ENCODE measurements at regions not wholly inside any gene's neighbourhood (a gene's known extent, or its start where the extent isn't known, plus 50 kb on each side); places are given as distances from the start of the nearest gene placed in this dataset.
"Not testable (repeated sequence)": the region's sequence is repeated elsewhere in the genome, so short reads cannot be mapped to it uniquely, and the experiment has no call there.

DNA sequence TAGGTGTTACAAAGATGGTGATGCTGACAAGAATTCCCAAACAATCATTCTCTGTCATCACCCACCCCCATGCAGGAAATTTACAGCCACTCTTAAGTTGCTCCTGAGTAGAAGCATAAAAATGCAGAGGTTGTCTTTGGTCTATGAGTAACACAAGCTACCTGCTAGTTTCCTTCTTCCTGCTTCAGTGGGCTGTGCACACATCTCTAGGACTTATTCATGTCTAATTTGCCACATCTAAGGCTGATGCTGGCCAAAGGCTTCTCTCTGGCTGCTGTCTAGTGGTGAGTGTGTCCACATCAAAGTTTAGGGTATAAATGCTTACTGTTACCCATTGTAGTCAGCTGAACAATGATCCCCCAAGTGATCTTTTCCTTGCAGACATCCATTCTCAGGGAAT, 662.5 kb downstream of the TYW1 start:
- H3K4me1 ChIP-seq (ENCODE audit: control insufficient read depth in 1 of 2, insufficient read depth in 2 of 2, low read length in 2 of 2) = no peaks in the 10 kb centered on the region
- H3K9me3 ChIP-seq (ENCODE audit: control insufficient read depth in 1 of 2, low read length in 2 of 2) = peaks cover 0 to 4% of the 10 kb centered on the region in 2 donors
- no peak overlapping the region for H3K4me3 ChIP-seq (ENCODE audit: low read depth in 1 of 2, low read length in 2 of 2)
- no peaks in the 10 kb centered on the region for H3K36me3 ChIP-seq (ENCODE audit: control insufficient read depth in 1 of 2, insufficient read depth in 2 of 2, low read length in 2 of 2)
- H3K27me3 ChIP-seq (ENCODE audit: low read depth, low read length) = no peaks in the 10 kb centered on the region
- no peak overlapping the region for H3K27ac ChIP-seq (ENCODE audit: low read length)

GRCh38 chr7:67662804-67663203, 666.2 kb downstream of the TYW1 start:
- H3K27me3 ChIP-seq (ENCODE audit: low read depth, low read length) = no peaks in the 10 kb centered on the region
- no peaks in the 10 kb centered on the region for H3K36me3 ChIP-seq (ENCODE audit: control insufficient read depth in 1 of 2, insufficient read depth in 2 of 2, low read length in 2 of 2)
- no peaks in the 10 kb centered on the region for H3K4me1 ChIP-seq (ENCODE audit: control insufficient read depth in 1 of 2, insufficient read depth in 2 of 2, low read length in 2 of 2)
- no peak overlapping the region for H3K27ac ChIP-seq (ENCODE audit: low read length)
- no peak overlapping the region for H3K4me3 ChIP-seq (ENCODE audit: low read depth in 1 of 2, low read length in 2 of 2)
- H3K9me3 ChIP-seq (ENCODE audit: control insufficient read depth in 1 of 2, low read length in 2 of 2) = peaks cover 0 to 4% of the 10 kb centered on the region in 2 donors

DNA sequence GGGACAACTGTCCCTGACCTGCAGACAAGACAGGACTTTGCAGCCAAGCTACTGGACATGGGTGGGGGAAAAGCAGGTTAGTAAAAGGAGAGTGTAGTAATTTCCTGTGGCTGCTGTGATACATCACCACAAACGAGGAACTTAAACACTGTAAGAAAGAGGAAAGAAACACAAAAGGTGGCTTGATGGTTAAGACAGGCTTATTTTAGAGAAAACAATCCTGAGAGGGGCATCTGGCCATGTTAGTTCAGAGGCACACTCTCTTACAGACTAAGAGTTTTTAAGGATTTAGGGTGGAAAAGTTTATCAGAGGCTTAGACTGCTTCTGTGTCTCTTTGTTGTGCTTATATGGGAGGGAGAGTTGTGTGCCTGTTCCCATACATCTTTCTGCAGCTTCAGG, 667.0 kb downstream of the TYW1 start:
- H3K27ac ChIP-seq (ENCODE audit: low read length) = no peak overlapping the region
- no peaks in the 10 kb centered on the region for H3K36me3 ChIP-seq (ENCODE audit: control insufficient read depth in 1 of 2, insufficient read depth in 2 of 2, low read length in 2 of 2)
- H3K4me1 ChIP-seq (ENCODE audit: control insufficient read depth in 1 of 2, insufficient read depth in 2 of 2, low read length in 2 of 2) = no peaks in the 10 kb centered on the region
- peaks cover 0 to 4% of the 10 kb centered on the region in 2 donors for H3K9me3 ChIP-seq (ENCODE audit: control insufficient read depth in 1 of 2, low read length in 2 of 2)
- H3K4me3 ChIP-seq (ENCODE audit: low read depth in 1 of 2, low read length in 2 of 2) = no peak overlapping the region
- no peaks in the 10 kb centered on the region for H3K27me3 ChIP-seq (ENCODE audit: low read depth, low read length)

DNA sequence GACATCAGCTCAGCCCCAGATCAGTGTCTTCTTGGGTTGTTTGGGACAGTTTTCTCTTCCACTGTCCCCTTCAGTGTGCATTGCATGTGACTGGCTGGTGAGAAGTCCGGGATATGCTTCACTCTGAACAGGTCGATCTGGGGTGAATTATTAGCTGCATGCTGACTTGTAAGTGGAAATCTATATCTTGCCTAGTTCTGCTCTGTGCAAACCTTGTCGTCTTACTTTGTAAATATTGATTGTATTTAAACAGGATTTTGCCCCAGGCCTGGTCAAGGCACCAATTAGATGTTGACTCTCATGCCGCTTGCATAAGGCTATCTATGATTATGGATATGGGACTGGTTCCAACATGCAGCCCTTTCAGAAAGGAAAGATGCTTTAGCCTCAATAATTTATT, 669.7 kb downstream of the TYW1 start:
- H3K4me1 ChIP-seq (ENCODE audit: control insufficient read depth in 1 of 2, insufficient read depth in 2 of 2, low read length in 2 of 2); H3K4me3 ChIP-seq (ENCODE audit: low read depth in 1 of 2, low read length in 2 of 2); H3K36me3 ChIP-seq (ENCODE audit: control insufficient read depth in 1 of 2, insufficient read depth in 2 of 2, low read length in 2 of 2); H3K27me3 ChIP-seq (ENCODE audit: low read depth, low read length); H3K27ac ChIP-seq (ENCODE audit: low read length): not testable (repeated sequence)
- peaks cover 11 to 12% of the 10 kb centered on the region in 2 donors for H3K9me3 ChIP-seq (ENCODE audit: control insufficient read depth in 1 of 2, low read length in 2 of 2)

DNA sequence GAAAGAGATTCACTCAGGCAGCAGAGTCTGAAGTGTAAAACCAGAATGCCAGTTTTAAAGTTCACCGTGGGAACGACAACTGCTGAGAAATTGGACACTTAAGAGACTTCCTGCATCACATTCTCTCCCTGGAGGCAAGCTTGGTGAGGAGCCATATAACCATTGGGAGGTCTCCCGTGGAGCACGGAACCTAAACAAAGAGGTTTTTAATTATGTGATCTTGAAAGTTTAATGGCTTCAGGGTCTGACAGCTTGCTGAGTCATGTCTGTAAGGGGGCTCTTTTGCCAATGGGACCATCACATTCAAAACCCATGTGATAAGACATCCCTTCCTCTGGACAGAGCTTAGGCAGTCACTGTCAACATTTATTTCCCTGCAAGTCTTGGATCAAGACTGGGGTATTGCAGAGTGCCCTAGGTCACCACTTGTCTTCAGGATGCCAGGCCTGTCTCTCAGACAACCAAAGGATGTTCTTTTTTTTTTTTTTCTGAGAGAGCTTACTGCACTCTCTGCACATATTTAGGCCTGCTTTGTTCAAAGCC, 674.4 kb downstream of the TYW1 start:
- H3K36me3 ChIP-seq (ENCODE audit: control insufficient read depth in 1 of 2, insufficient read depth in 2 of 2, low read length in 2 of 2) = no peaks in the 10 kb centered on the region
- peaks cover 7 to 13% of the 10 kb centered on the region in 2 donors for H3K9me3 ChIP-seq (ENCODE audit: control insufficient read depth in 1 of 2, low read length in 2 of 2)
- no peaks in the 10 kb centered on the region for H3K4me1 ChIP-seq (ENCODE audit: control insufficient read depth in 1 of 2, insufficient read depth in 2 of 2, low read length in 2 of 2)
- no peak overlapping the region for H3K27ac ChIP-seq (ENCODE audit: low read length)
- no peaks in the 10 kb centered on the region for H3K27me3 ChIP-seq (ENCODE audit: low read depth, low read length)
- no peak overlapping the region for H3K4me3 ChIP-seq (ENCODE audit: low read depth in 1 of 2, low read length in 2 of 2)

- peaks cover 7 to 16% of the 10 kb centered on the region in 2 donors for H3K9me3 ChIP-seq (ENCODE audit: control insufficient read depth in 1 of 2, low read length in 2 of 2)
- H3K27me3 ChIP-seq (ENCODE audit: low read depth, low read length) = no peaks in the 10 kb centered on the region
- H3K36me3 ChIP-seq (ENCODE audit: control insufficient read depth in 1 of 2, insufficient read depth in 2 of 2, low read length in 2 of 2) = no peaks in the 10 kb centered on the region
- H3K27ac ChIP-seq (ENCODE audit: low read length) = no peak overlapping the region
- no peak overlapping the region for H3K4me3 ChIP-seq (ENCODE audit: low read depth in 1 of 2, low read length in 2 of 2)
- no peaks in the 10 kb centered on the region for H3K4me1 ChIP-seq (ENCODE audit: control insufficient read depth in 1 of 2, insufficient read depth in 2 of 2, low read length in 2 of 2)
Measured at GRCh38 chr7:67673861-67674260, 677.2 kb downstream of the TYW1 start.

DNA sequence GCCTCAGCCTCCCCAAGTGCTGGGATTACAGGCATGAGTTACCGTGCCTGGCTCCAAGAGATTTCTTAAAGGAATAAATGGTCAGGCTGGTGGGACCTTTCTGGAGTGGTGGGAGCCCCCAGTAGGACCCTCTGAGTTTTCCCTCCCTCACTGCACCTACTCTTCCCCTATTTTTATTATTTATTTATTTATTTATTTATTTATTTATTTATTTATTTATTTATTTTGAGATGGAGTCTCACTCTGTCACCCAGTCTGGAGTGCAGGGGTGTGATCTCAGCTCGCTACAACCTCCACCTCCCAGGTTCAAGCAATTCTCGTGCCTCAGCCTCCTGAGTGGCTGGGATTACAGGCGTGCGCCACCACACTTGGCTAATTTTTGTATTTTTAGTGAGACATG, 678.2 kb downstream of the TYW1 start:
- not testable (repeated sequence) for H3K27me3 ChIP-seq (ENCODE audit: low read depth, low read length); H3K4me3 ChIP-seq (ENCODE audit: low read depth in 1 of 2, low read length in 2 of 2); H3K27ac ChIP-seq (ENCODE audit: low read length); H3K36me3 ChIP-seq (ENCODE audit: control insufficient read depth in 1 of 2, insufficient read depth in 2 of 2, low read length in 2 of 2); H3K4me1 ChIP-seq (ENCODE audit: control insufficient read depth in 1 of 2, insufficient read depth in 2 of 2, low read length in 2 of 2)
- peaks cover 7 to 16% of the 10 kb centered on the region in 2 donors for H3K9me3 ChIP-seq (ENCODE audit: control insufficient read depth in 1 of 2, low read length in 2 of 2)

DNA sequence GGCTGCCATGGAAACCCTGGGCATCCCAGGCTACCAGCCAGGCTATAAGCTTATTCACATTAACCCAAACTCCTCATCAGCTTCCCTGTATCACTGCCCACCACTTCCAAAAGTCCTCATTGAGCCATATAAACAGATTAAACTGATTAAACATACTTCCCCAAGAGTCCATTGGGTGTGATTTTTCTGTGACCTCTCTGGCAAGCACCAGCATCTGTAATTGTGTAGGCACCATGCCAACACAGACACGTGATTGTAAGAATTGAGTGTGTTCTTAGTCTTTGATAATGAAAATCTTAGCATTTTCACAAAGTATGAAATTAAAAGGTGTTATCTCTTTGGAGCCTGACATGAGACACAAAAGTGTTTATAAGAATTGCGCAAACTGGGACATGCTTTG, 679.3 kb downstream of the TYW1 start:
- no peak overlapping the region for H3K27ac ChIP-seq (ENCODE audit: low read length)
- peaks cover 0 to 8% of the 10 kb centered on the region in 2 donors for H3K9me3 ChIP-seq (ENCODE audit: control insufficient read depth in 1 of 2, low read length in 2 of 2)
- H3K36me3 ChIP-seq (ENCODE audit: control insufficient read depth in 1 of 2, insufficient read depth in 2 of 2, low read length in 2 of 2) = no peaks in the 10 kb centered on the region
- no peaks in the 10 kb centered on the region for H3K27me3 ChIP-seq (ENCODE audit: low read depth, low read length)
- no peak overlapping the region for H3K4me3 ChIP-seq (ENCODE audit: low read depth in 1 of 2, low read length in 2 of 2)
- no peaks in the 10 kb centered on the region for H3K4me1 ChIP-seq (ENCODE audit: control insufficient read depth in 1 of 2, insufficient read depth in 2 of 2, low read length in 2 of 2)

GRCh38 chr7:67678419-67678818, 681.8 kb downstream of the TYW1 start:
- Histone ChIP-seq H3K27ac (ENCODE audit: low read length) (no peak overlapping the region), H3K4me1 (ENCODE audit: control insufficient read depth in 1 of 2, insufficient read depth in 2 of 2, low read length in 2 of 2) (no peaks in the 10 kb centered on the region), H3K27me3 (ENCODE audit: low read depth, low read length) (no peaks in the 10 kb centered on the region), H3K9me3 (ENCODE audit: control insufficient read depth in 1 of 2, low read length in 2 of 2) (peaks cover 0 to 4% of the 10 kb centered on the region in 2 donors), H3K4me3 (ENCODE audit: low read depth in 1 of 2, low read length in 2 of 2) (no peak overlapping the region), H3K36me3 (ENCODE audit: control insufficient read depth in 1 of 2, insufficient read depth in 2 of 2, low read length in 2 of 2) (no peaks in the 10 kb centered on the region)

- H3K4me3 ChIP-seq (ENCODE audit: low read depth in 1 of 2, low read length in 2 of 2) = no peak overlapping the region
- no peaks in the 10 kb centered on the region for H3K36me3 ChIP-seq (ENCODE audit: control insufficient read depth in 1 of 2, insufficient read depth in 2 of 2, low read length in 2 of 2)
- no peaks in the 10 kb centered on the region for H3K4me1 ChIP-seq (ENCODE audit: control insufficient read depth in 1 of 2, insufficient read depth in 2 of 2, low read length in 2 of 2)
Measured at GRCh38 chr7:67683628-67684027, 687.0 kb downstream of the TYW1 start.

DNA sequence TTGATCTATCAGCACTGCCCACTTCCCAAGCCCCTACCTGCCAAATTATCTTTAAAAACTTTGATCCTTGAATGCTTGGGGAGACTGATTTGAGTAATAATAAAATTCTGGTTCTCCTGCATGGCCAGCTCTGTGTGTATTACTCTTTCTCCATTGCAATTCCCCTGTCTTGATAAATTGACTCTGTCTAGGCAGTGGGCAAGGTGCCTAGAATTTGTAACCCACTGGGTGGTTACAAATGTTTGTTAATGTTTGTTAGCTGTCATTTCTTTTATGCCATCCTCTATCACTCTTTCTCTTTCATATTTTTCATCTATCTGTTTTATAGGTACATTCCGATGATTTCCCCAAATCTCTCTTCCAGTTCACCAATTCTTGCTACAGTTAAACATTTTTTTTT, 694.1 kb downstream of the TYW1 start:
- Histone ChIP-seq H3K4me3 (ENCODE audit: low read depth in 1 of 2, low read length in 2 of 2) (no peak overlapping the region), H3K27me3 (ENCODE audit: low read depth, low read length) (no peaks in the 10 kb centered on the region), H3K36me3 (ENCODE audit: control insufficient read depth in 1 of 2, insufficient read depth in 2 of 2, low read length in 2 of 2) (no peaks in the 10 kb centered on the region), H3K27ac (ENCODE audit: low read length) (no peak overlapping the region), H3K4me1 (ENCODE audit: control insufficient read depth in 1 of 2, insufficient read depth in 2 of 2, low read length in 2 of 2) (no peaks in the 10 kb centered on the region), H3K9me3 (ENCODE audit: control insufficient read depth in 1 of 2, low read length in 2 of 2) (peaks cover 0 to 2% of the 10 kb centered on the region in 2 donors)

More at GRCh38 chr7:67683628-67684027, 687.0 kb downstream of the TYW1 start:
- no peak overlapping the region for H3K27ac ChIP-seq (ENCODE audit: low read length)
- H3K27me3 ChIP-seq (ENCODE audit: low read depth, low read length) = no peaks in the 10 kb centered on the region
- H3K9me3 ChIP-seq (ENCODE audit: control insufficient read depth in 1 of 2, low read length in 2 of 2) = no peaks in the 10 kb centered on the region

- Histone ChIP-seq H3K36me3 (ENCODE audit: control insufficient read depth in 1 of 2, insufficient read depth in 2 of 2, low read length in 2 of 2) (no peaks in the 10 kb centered on the region), H3K27me3 (ENCODE audit: low read depth, low read length) (no peaks in the 10 kb centered on the region), H3K4me3 (ENCODE audit: low read depth in 1 of 2, low read length in 2 of 2) (no peak overlapping the region), H3K4me1 (ENCODE audit: control insufficient read depth in 1 of 2, insufficient read depth in 2 of 2, low read length in 2 of 2) (no peaks in the 10 kb centered on the region), H3K9me3 (ENCODE audit: control insufficient read depth in 1 of 2, low read length in 2 of 2) (peaks cover 0 to 2% of the 10 kb centered on the region in 2 donors), H3K27ac (ENCODE audit: low read length) (no peak overlapping the region)
Measured at GRCh38 chr7:67692425-67692824, 695.8 kb downstream of the TYW1 start.

Measured in muscle layer of duodenum (tissue), 2 donors.